ENCODE measurements at regions not wholly inside any gene's neighbourhood (a gene's known extent, or its start where the extent isn't known, plus 50 kb on each side); places are given as distances from the start of the nearest gene placed in this dataset.

GRCh38 chr1:157925419-157926166, 67.9 kb upstream of the KIRREL1 start:
- TF ChIP-seq PATZ1 (CRISPR knock-in tag; IDR thresholded peaks at IDR 0.05; ENCODE audit: borderline replicate concordance) (no peak), ISL1 (CRISPR knock-in tag; IDR thresholded peaks at IDR 0.05) (no peak), ZC3H10 (CRISPR knock-in tag; IDR thresholded peaks at IDR 0.05) (no peak), RARB (CRISPR knock-in tag; IDR thresholded peaks at IDR 0.05) (no peak), TSHZ2 (CRISPR knock-in tag; IDR thresholded peaks at IDR 0.05) (no peak), TCF4 (CRISPR knock-in tag; IDR thresholded peaks at IDR 0.05; ENCODE audit: borderline replicate concordance) (no peak), ZNF565 (CRISPR knock-in tag; conservative IDR thresholded peaks at IDR 0.05; ENCODE audit: low read depth) (no peak), ZNF8 (CRISPR knock-in tag; IDR thresholded peaks at IDR 0.05) (no peak), ZFP3 (CRISPR knock-in tag; IDR thresholded peaks at IDR 0.05) (no peak), POU6F1 (CRISPR knock-in tag; IDR thresholded peaks at IDR 0.05; ENCODE audit: borderline replicate concordance, low read depth) (no peak), CSDC2 (CRISPR knock-in tag; IDR thresholded peaks at IDR 0.05) (no peak), CSRNP3 (CRISPR knock-in tag; IDR thresholded peaks at IDR 0.05) (no peak), ESRRG (CRISPR knock-in tag; IDR thresholded peaks at IDR 0.05) (no peak), PPARA (CRISPR knock-in tag; IDR thresholded peaks at IDR 0.05; ENCODE audit: borderline replicate concordance) (no peak), OSR1 (CRISPR knock-in tag; IDR thresholded peaks at IDR 0.05) (no peak), ZNF70 (CRISPR knock-in tag; IDR thresholded peaks at IDR 0.05) (no peak), BACH2 (CRISPR knock-in tag; IDR thresholded peaks at IDR 0.05; ENCODE audit: borderline replicate concordance) (no peak), GLIS3 (CRISPR knock-in tag; IDR thresholded peaks at IDR 0.05) (no peak), ZFP30 (CRISPR knock-in tag; IDR thresholded peaks at IDR 0.05) (no peak), ARNTL (CRISPR knock-in tag; IDR thresholded peaks at IDR 0.05; ENCODE audit: borderline replicate concordance, low read depth) (no peak)
- ATAC-seq = peak; percentile 56

- TF ChIP-seq ZNF8 (CRISPR knock-in tag; IDR thresholded peaks at IDR 0.05) = no peak
- TF ChIP-seq ZNF565 (CRISPR knock-in tag; conservative IDR thresholded peaks at IDR 0.05; ENCODE audit: low read depth) = no peak
- TF ChIP-seq CSRNP3 (CRISPR knock-in tag; IDR thresholded peaks at IDR 0.05) = no peak
- no peak for TF ChIP-seq ESRRG (CRISPR knock-in tag; IDR thresholded peaks at IDR 0.05)
- no peak for TF ChIP-seq PATZ1 (CRISPR knock-in tag; IDR thresholded peaks at IDR 0.05; ENCODE audit: borderline replicate concordance)
- TF ChIP-seq OSR1 (CRISPR knock-in tag; IDR thresholded peaks at IDR 0.05) = no peak
- no peak for TF ChIP-seq ZC3H10 (CRISPR knock-in tag; IDR thresholded peaks at IDR 0.05)
- TF ChIP-seq TOX (CRISPR knock-in tag; IDR thresholded peaks at IDR 0.05; ENCODE audit: borderline replicate concordance) = no peak
- no peak for TF ChIP-seq ISL1 (CRISPR knock-in tag; IDR thresholded peaks at IDR 0.05)
- TF ChIP-seq CREB5 (CRISPR knock-in tag; IDR thresholded peaks at IDR 0.05; ENCODE audit: low read depth) = no peak
- no peak for TF ChIP-seq PPARA (CRISPR knock-in tag; IDR thresholded peaks at IDR 0.05; ENCODE audit: borderline replicate concordance)
- TF ChIP-seq ARNTL (CRISPR knock-in tag; IDR thresholded peaks at IDR 0.05; ENCODE audit: borderline replicate concordance, low read depth) = no peak
- no peak for TF ChIP-seq BACH2 (CRISPR knock-in tag; IDR thresholded peaks at IDR 0.05; ENCODE audit: borderline replicate concordance)
- no peak for TF ChIP-seq TCF4 (CRISPR knock-in tag; IDR thresholded peaks at IDR 0.05; ENCODE audit: borderline replicate concordance)
- TF ChIP-seq ZFP3 (CRISPR knock-in tag; IDR thresholded peaks at IDR 0.05) = no peak
- TF ChIP-seq SNAI2 (CRISPR knock-in tag; IDR thresholded peaks at IDR 0.05) = no peak
- TF ChIP-seq GLIS3 (CRISPR knock-in tag; IDR thresholded peaks at IDR 0.05) = no peak
- TF ChIP-seq CSDC2 (CRISPR knock-in tag; IDR thresholded peaks at IDR 0.05) = no peak
- ATAC-seq = no peak
Observed at GRCh38 chr1:157932069-157932468, 61.4 kb upstream of the KIRREL1 start.
